Endothelial cell of umbilical vein (primary cell): ENCODE measurements at regions not wholly inside any gene's neighbourhood (a gene's known extent, or its start where the extent isn't known, plus 50 kb on each side); places are given as distances from the start of the nearest gene placed in this dataset.

ENCODE experiments used
- BruUV-seq: library from RNA; stranded (reverse); fragments of 400-500 nt; replicated peaks from 2 replicates; lab custom pipeline; 2021; lab: Mats Ljungman, UMichigan
- CTCF ChIA-PET: fragments of 300-600, 350-600 bp; sonication (Branson Sonifier 250); formaldehyde crosslinking; loops from one replicate; lab custom pipeline; 2021; ENCODE audit warnings: antibody characterized with exemption, inconsistent platforms; lab: Charles Lee
- POLR2A ChIA-PET: fragments of 300-600, 350-600 bp; sonication (Branson Sonifier 250); formaldehyde crosslinking; loops from one replicate; lab custom pipeline; 2021; ENCODE audit warnings: antibody characterized with exemption, inconsistent platforms; lab: Charles Lee
- DNase-seq: peaks from one replicate; pipeline ENCODE4 v3.0.0-alpha.2; 2011; ENCODE audit warnings: low read depth, low spot score
- FAIRE-seq: peaks from 2 replicates; lab custom pipeline; 2011; peaks lifted over from hg19 to GRCh38; lab: Jason Lieb, UNC
- H2AFZ ChIP-seq: 2 replicates; pipeline ENCODE4 v1.6.0; 2012; ENCODE audit warnings: low read depth, low read length, control low read depth, inconsistent platforms
- H3K27ac ChIP-seq: 2 replicates; pipeline ENCODE4 v1.5.1; 2011; ENCODE audit warnings: low read depth, mild to moderate bottlenecking, control low read depth, low read length, moderate library complexity; ENCODE audit not compliant: insufficient read depth
- H3K27me3 ChIP-seq, 2 experiments: 2 replicates each; pipeline versions ENCODE4 v1.6.0 to v1.6.1; 2011; ENCODE audit warnings: low read length in 2 of 2, mixed read lengths in 1 of 2; ENCODE audit not compliant: control insufficient read depth in 2 of 2, insufficient read depth in 2 of 2
- H3K36me3 ChIP-seq, 2 experiments: 2 replicates in 1 of 2; 3 replicates in 1 of 2; pipeline ENCODE4 v1.5.1; 2011; ENCODE audit warnings: low read length in 2 of 2, mild to moderate bottlenecking in 1 of 2, moderate library complexity in 1 of 2; ENCODE audit not compliant: control insufficient read depth in 2 of 2, insufficient read depth in 2 of 2; ENCODE audit errors: extremely low read depth in 1 of 2
- H3K4me1 ChIP-seq: 3 replicates; pipeline ENCODE4 v1.5.1; 2011; ENCODE audit warnings: mild to moderate bottlenecking, low read length; ENCODE audit not compliant: control insufficient read depth, insufficient read depth; ENCODE audit errors: extremely low read depth
- H3K4me2 ChIP-seq: 2 replicates; pipeline ENCODE4 v1.6.1; 2011; ENCODE audit warnings: low read length, control low read depth, mixed read lengths; ENCODE audit not compliant: insufficient read depth
- H3K4me3 ChIP-seq, 3 experiments: fragments of 200-600 bp in 1 of 3; sonication (generic), shearing (Covaris generic) in 1 of 3; replicated peaks in 1 of 3; 2 replicates each; pipeline ENCODE4 v1.5.1; 2011 to 2016; ENCODE audit warnings: control low read depth in 3 of 3, low read length in 3 of 3, mild to moderate bottlenecking in 2 of 3, inconsistent platforms in 1 of 3, low read depth in 1 of 3, moderate library complexity in 1 of 3; ENCODE audit not compliant: insufficient read depth in 1 of 3
- H3K79me2 ChIP-seq: 2 replicates; pipeline ENCODE4 v1.6.0; 2012; ENCODE audit warnings: low read length, inconsistent platforms; ENCODE audit not compliant: control insufficient read depth, insufficient read depth
- H3K9ac ChIP-seq: replicated peaks from 2 replicates; pipeline ENCODE3; 2011; ENCODE audit warnings: low read length, control low read depth; ENCODE audit not compliant: insufficient read depth; ENCODE audit errors: extremely low read depth
- H3K9me1 ChIP-seq: replicated peaks from 3 replicates; pipeline ENCODE4 v1.6.0; 2011; ENCODE audit warnings: mild to moderate bottlenecking, low read length; ENCODE audit not compliant: control insufficient read depth, insufficient read depth; ENCODE audit errors: extremely low read depth
- H3K9me3 ChIP-seq: replicated peaks from 2 replicates; pipeline ENCODE4 v1.5.1; 2012; ENCODE audit warnings: low read length, inconsistent platforms; ENCODE audit not compliant: control insufficient read depth, insufficient read depth
- H4K20me1 ChIP-seq: replicated peaks from 2 replicates; pipeline ENCODE3; 2011; ENCODE audit warnings: mild to moderate bottlenecking, low read length; ENCODE audit not compliant: control insufficient read depth, insufficient read depth; ENCODE audit errors: extremely low read depth
- CTCF ChIP-seq, 2 donors: IDR thresholded peaks; 1 replicate in 1 of 2; 2 replicates in 1 of 2; pipeline ENCODE4 v1.5.1; 2011; ENCODE audit warnings: low read length in 2 of 2, mild to moderate bottlenecking in 2 of 2, moderate library complexity in 2 of 2, control low read depth in 1 of 2, inconsistent platforms in 1 of 2, low read depth in 1 of 2; ENCODE audit not compliant: insufficient read depth in 1 of 2; ENCODE audit errors: extremely low read depth in 1 of 2
- EZH2 ChIP-seq: IDR thresholded peaks from 2 replicates; pipeline ENCODE4 v1.6.1; 2012; ENCODE audit warnings: borderline replicate concordance, low read depth, mild to moderate bottlenecking, moderate library complexity, low read length, inconsistent platforms; ENCODE audit not compliant: severe bottlenecking
- FOS ChIP-seq: IDR thresholded peaks from 2 replicates; pipeline ENCODE4 v1.6.1; 2011; ENCODE audit warnings: mild to moderate bottlenecking, low read length, moderate library complexity, borderline replicate concordance; ENCODE audit not compliant: insufficient read depth
- GATA2 ChIP-seq: IDR thresholded peaks from 2 replicates; pipeline ENCODE4 v1.7.0; 2011; ENCODE audit warnings: low read depth, mild to moderate bottlenecking, moderate library complexity, mixed read lengths, low read length; ENCODE audit not compliant: insufficient read length, insufficient read depth
- JUN ChIP-seq: IDR thresholded peaks from 2 replicates; pipeline ENCODE4 v1.6.1; 2011; ENCODE audit warnings: borderline replicate concordance, low read depth; ENCODE audit not compliant: insufficient read length, insufficient read depth
- MAX ChIP-seq: IDR thresholded peaks from 2 replicates; pipeline ENCODE4 v1.6.1; 2011; ENCODE audit not compliant: insufficient read depth, insufficient read length
- MYC ChIP-seq: IDR thresholded peaks from one replicate; pipeline ENCODE4 v1.6.1; 2011; ENCODE audit warnings: mild to moderate bottlenecking, low read depth, low read length
- POLR2A ChIP-seq: IDR thresholded peaks from 2 replicates; pipeline ENCODE4 v1.6.1; 2012; ENCODE audit warnings: low read depth, mild to moderate bottlenecking, control low read depth, low read length
- POLR2AphosphoS5 ChIP-seq: IDR thresholded peaks from 2 replicates; pipeline ENCODE4 v1.6.1; 2012; ENCODE audit warnings: low read depth, mild to moderate bottlenecking, control low read depth, low read length, moderate library complexity; ENCODE audit not compliant: insufficient read depth
- dilution Hi-C: fragments of 300-500 bp; cut with MboI; formaldehyde crosslinking; loops from one replicate; pipeline ENCODE4 v1.15.0; 2019; ENCODE audit warnings: low sequenced_read_pairs; ENCODE audit not compliant: extremely low pct_ligation_motif_present
- intact Hi-C: fragments of 100-400 bp; cut with micrococcal nuclease; formaldehyde crosslinking; loops from one replicate; pipeline ENCODE4 v1.10.0; 2022

- H3K4me2 ChIP-seq = no peak overlapping the region
- H3K4me1 ChIP-seq = no peaks in the 10 kb centered on the region
- FAIRE-seq (no peak), DNase-seq (no peak)
- H3K9me1 ChIP-seq = no peaks in the 10 kb centered on the region
- H4K20me1 ChIP-seq = no peaks in the 10 kb centered on the region
- CTCF ChIA-PET = no interaction called here
- no peaks in the 10 kb centered on the region for H3K27me3 ChIP-seq
- POLR2A ChIA-PET = no interaction called here
- no peak overlapping the region for H2AFZ ChIP-seq
- H3K27ac ChIP-seq = no peak overlapping the region
- H3K9me3 ChIP-seq = peaks cover 5% of the 10 kb centered on the region
- no peaks in the 10 kb centered on the region for H3K79me2 ChIP-seq
- dilution Hi-C loops (no loop called here), intact Hi-C loops (no loop called here)
- no TSS peak for BruUV-seq
- no peak for TF ChIP-seq EZH2
- TF ChIP-seq CTCF (IDR thresholded peaks at IDR 0.05; ENCODE audit: extremely low read depth in 1 of 2, insufficient read depth in 1 of 2, low read depth in 1 of 2, low read length in 2 of 2) = no peak
- no peak for TF ChIP-seq FOS
- no peak for TF ChIP-seq POLR2A
- TF ChIP-seq MYC = no peak
- TF ChIP-seq MAX = no peak
- no peak for TF ChIP-seq GATA2
- no peak for TF ChIP-seq JUN
- TF ChIP-seq POLR2AphosphoS5 = no peak
- H3K9ac ChIP-seq = no peak overlapping the region
- H3K4me3 ChIP-seq = no peak overlapping the region
- H3K36me3 ChIP-seq = no peaks in the 10 kb centered on the region
Observed at GRCh38 chr10:130885021-130885655, 426.4 kb downstream of the TCERG1L start.
